ENCODE measurements at regions not wholly inside any gene's neighbourhood (a gene's known extent, or its start where the extent isn't known, plus 50 kb on each side); places are given as distances from the start of the nearest gene placed in this dataset.

- TF ChIP-seq EP300 (IDR thresholded peaks at IDR 0.05), result no peak
- no peak for TF ChIP-seq CTCF (IDR thresholded peaks at IDR 0.05)
These were observed 825.5 kb downstream of the EPHA3 start for GRCh38 chr3:89932882-89933281.
